ENCODE measurements at regions not wholly inside any gene's neighbourhood (a gene's known extent, or its start where the extent isn't known, plus 50 kb on each side); places are given as distances from the start of the nearest gene placed in this dataset.

DNA sequence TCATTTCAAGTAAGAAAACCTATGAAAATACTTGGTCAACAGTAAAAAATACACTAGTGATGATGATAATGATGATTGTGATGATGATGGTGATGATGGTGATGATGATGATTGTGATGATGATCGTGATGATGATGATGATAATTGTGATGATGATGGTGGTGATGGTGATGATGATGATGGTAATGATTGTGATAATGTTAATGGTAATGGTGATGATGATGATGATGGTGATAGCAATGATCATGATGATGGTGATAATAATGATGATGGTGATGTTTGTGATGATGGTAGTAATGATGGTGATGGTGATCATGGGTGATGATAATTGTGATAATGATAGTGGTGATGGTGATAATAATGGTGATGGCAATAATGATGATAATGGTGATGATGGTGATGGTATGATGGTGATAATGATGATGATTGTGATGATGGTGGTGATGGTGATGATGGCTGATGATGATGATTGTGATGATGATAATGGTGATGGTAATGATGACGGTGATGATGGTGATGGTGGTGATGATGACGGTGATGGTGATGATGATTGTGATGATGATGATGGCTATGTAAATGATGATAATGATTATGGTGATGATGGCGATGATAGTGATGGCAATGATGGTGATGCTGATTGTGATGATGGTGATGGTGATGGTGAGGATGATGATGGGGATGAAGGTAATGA is 62.1 kb downstream of the VCX3A start:
- H3K9ac ChIP-seq (ENCODE audit: low read depth, low read length), result no peak overlapping the region
- H3K4me1 ChIP-seq (ENCODE audit: insufficient read depth, low read length), result no peaks in the 10 kb centered on the region
- no peaks in the 10 kb centered on the region for H3K36me3 ChIP-seq (ENCODE audit: insufficient read depth, low read length)
- no peaks in the 10 kb centered on the region for H3K9me3 ChIP-seq (ENCODE audit: control insufficient read depth, insufficient read depth, low read length)

DNA sequence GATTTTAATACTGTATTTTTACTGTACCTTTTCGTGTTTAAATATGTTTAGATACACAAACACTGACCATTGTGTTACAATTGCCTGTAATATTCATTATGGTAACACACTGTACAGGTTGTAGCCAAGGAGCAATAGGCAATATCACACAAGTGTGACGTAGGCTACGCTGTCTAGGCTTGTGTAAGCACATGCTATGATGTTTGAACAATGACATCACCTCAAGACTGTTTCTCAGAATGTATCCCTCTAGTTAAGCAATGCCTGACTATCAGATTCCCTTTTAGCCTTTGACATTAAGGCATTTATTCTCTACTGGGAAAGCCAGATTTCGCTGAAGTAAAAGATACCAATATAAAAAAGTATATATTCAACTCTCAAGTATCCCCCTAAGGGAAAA is 66.2 kb downstream of the VCX3A start:
- no peak overlapping the region for H3K9ac ChIP-seq (ENCODE audit: low read depth, low read length)
- no peaks in the 10 kb centered on the region for H3K9me3 ChIP-seq (ENCODE audit: control insufficient read depth, insufficient read depth, low read length)
- H3K36me3 ChIP-seq (ENCODE audit: insufficient read depth, low read length), result no peaks in the 10 kb centered on the region

DNA sequence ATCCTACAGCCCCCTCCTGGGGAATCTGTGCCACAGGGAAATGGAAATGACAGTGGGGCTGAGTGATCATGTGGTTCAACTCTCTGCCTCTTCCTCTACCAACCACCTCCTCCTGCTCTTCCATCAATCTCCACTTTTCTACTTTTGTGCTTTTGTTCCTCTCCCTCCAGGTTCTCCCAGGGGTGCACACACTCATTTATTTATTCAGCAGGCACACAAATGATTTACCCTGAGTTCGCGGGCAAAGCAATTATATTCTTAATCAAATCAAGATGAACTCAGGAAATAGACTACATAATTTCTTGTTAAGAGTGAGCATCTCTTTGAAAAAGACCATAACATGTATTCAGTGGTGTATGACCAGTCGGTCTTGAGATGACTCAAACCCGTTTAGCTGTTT is 69.2 kb downstream of the VCX3A start:
- no peak overlapping the region for H3K9ac ChIP-seq (ENCODE audit: low read depth, low read length)
- no peaks in the 10 kb centered on the region for H3K9me3 ChIP-seq (ENCODE audit: control insufficient read depth, insufficient read depth, low read length)
- H3K4me1 ChIP-seq (ENCODE audit: insufficient read depth, low read length), result peaks cover 13% of the 10 kb centered on the region
- no peaks in the 10 kb centered on the region for H3K36me3 ChIP-seq (ENCODE audit: insufficient read depth, low read length)

More for the DNA sequence above, 66.2 kb downstream of the VCX3A start:
- H3K4me1 ChIP-seq (ENCODE audit: insufficient read depth, low read length), result no peaks in the 10 kb centered on the region

DNA sequence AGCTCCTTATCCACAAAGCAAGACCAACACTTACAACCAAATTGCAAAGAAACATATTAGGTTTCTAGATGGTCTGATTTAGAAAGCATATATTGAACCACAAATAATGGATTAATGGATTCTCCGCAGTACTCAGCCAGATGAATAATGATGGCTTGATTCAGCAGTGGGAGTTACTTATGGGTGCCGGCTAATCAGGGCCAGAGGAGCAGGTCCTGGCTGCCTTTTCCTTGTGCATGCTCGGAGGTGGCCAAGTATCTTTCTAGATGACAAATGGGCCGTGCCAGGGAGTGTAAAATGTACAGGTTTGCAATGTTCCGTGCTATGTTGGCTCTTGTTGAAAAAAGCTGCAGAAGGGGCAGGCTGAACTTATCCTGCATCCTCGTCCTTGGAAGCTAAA is 70.2 kb downstream of the VCX3A start:
- Histone ChIP-seq H3K9ac (ENCODE audit: low read depth, low read length) (no peak overlapping the region), H3K9me3 (ENCODE audit: control insufficient read depth, insufficient read depth, low read length) (0 out of 2 replicates have a peak, but pooled peaks cover under 1% of the 10 kb centered on the region), H3K36me3 (ENCODE audit: insufficient read depth, low read length) (no peaks in the 10 kb centered on the region), H3K4me1 (ENCODE audit: insufficient read depth, low read length) (peaks cover 13% of the 10 kb centered on the region)

DNA sequence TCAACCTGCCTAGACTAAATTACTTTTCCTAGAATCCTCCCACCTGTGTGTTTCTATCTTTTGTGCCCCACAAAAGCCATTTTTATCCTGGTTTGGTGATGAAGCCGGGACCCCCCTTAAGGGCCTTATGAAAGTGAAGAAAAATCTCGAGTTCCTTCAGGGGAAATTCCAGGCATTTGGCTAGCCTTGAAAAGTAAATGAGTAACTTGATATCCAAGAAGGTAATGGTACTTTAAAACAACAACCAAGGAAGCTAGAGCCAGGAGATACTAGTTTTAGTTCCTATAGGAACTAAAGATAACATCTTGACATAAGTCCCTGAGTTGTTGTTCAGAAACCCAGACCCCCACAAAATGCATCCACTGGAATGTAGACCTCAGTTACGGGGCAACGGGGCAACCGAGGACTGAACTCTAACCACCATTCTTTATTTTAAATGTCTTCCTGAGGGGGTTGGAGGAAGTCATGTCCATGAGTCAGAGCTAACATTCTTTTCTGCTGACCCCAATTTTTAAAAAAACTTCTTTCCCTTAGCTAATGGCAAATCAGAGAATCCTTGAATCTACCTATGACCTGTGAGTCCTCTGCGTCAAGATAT is 73.9 kb downstream of the VCX3A start:
- no peak overlapping the region for H3K9ac ChIP-seq (ENCODE audit: low read depth, low read length)
- H3K36me3 ChIP-seq (ENCODE audit: insufficient read depth, low read length), result no peaks in the 10 kb centered on the region
- peaks cover 13% of the 10 kb centered on the region for H3K4me1 ChIP-seq (ENCODE audit: insufficient read depth, low read length)
- peaks cover 2% of the 10 kb centered on the region; the same call in 1 of the 2 replicates for H3K9me3 ChIP-seq (ENCODE audit: control insufficient read depth, insufficient read depth, low read length)

DNA sequence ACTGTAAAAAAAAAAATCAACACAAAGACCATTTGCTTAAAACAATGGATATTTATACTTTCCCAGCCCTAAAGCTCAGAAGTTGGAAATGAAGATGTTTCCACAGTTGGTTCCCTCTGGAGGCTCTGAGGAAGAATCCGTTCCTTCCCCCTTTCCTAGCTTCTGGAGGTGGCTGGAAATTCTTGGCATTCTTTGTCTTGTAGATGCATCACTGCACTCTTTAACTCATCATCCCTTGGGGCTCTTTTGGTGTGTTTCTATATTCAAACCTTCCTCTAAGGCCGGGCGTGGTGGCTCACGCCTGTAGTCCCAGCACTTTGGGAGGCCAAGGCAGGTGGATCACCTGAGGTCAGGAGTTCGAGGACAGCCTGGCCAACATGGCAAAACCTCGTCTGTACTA is 78.7 kb downstream of the VCX3A start:
- H3K9ac ChIP-seq (ENCODE audit: low read depth, low read length), result no peak overlapping the region
- H3K4me1 ChIP-seq (ENCODE audit: insufficient read depth, low read length), result no peaks in the 10 kb centered on the region
- H3K36me3 ChIP-seq (ENCODE audit: insufficient read depth, low read length), result no peaks in the 10 kb centered on the region
- peaks cover 2% of the 10 kb centered on the region; the same call in 1 of the 2 replicates for H3K9me3 ChIP-seq (ENCODE audit: control insufficient read depth, insufficient read depth, low read length)

DNA sequence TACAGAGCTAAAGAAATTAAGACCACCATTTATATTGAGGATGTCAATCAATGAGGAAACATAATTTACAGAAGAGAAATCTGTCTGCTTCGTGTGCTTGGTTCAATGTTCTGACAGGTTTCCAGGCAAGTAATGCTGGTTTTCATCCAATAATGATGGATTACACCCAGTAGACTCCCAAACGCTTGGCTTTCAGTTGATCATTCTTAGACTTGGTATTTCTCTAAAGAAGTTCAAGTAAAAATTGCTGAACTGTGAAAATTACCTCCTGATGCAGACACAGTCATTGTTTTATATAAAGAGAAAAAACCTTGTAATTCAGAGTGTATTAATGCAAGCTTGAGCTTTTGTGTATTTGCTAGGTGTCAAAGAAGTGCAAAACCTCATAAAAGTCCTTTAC is 85.0 kb downstream of the VCX3A start:
- Histone ChIP-seq H3K9ac (ENCODE audit: low read depth, low read length) (no peak overlapping the region), H3K4me1 (ENCODE audit: insufficient read depth, low read length) (peaks cover 6% of the 10 kb centered on the region; the same call in 1 of the 2 replicates), H3K9me3 (ENCODE audit: control insufficient read depth, insufficient read depth, low read length) (peaks cover 3% of the 10 kb centered on the region; the same call in 1 of the 2 replicates), H3K36me3 (ENCODE audit: insufficient read depth, low read length) (no peaks in the 10 kb centered on the region)

DNA sequence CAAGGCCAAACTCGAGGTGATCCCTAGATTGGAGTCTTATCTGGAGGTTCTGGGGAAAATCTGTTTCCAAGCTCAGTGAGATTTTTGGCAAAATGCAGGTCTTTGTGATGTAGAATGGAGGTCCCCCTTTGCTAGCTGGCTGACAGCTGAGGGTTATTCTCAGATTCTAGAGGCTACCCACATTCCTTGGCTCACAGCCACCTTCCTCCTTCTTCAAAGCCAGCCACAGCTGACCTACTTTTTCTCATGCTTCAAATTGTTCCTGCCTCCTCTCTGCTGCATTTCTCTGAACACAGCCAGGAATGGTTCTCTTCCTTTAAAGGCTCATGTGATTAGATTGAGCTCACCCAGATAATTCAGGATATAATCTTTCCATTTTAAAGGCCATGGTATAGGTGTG is 86.9 kb downstream of the VCX3A start:
- peaks cover 6% of the 10 kb centered on the region; the same call in 1 of the 2 replicates for H3K4me1 ChIP-seq (ENCODE audit: insufficient read depth, low read length)
- peaks cover 3% of the 10 kb centered on the region; the same call in 1 of the 2 replicates for H3K9me3 ChIP-seq (ENCODE audit: control insufficient read depth, insufficient read depth, low read length)
- H3K36me3 ChIP-seq (ENCODE audit: insufficient read depth, low read length), result no peaks in the 10 kb centered on the region
- H3K9ac ChIP-seq (ENCODE audit: low read depth, low read length), result no peak overlapping the region

DNA sequence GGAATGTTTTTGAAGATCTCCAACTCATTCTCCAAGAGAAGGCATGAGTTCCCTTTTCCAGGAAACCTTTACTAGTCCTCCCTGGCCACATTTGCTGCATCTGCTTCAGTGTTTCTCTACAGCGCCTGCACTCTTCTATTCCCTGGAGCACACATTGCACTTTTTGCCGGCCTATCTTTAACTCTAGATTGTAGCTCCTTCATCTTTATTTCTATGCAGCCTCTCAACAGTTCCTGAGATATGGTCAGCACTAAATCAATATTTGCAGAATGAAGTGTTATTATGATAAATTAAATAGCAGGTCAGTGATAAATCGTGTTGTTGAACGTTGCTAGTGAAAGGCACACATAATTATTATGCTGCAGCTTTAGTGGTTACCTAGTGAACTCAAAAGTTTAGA is 88.3 kb downstream of the VCX3A start:
- Histone ChIP-seq H3K9ac (ENCODE audit: low read depth, low read length) (no peak overlapping the region), H3K9me3 (ENCODE audit: control insufficient read depth, insufficient read depth, low read length) (peaks cover 3% of the 10 kb centered on the region; the same call in 1 of the 2 replicates), H3K36me3 (ENCODE audit: insufficient read depth, low read length) (no peaks in the 10 kb centered on the region), H3K4me1 (ENCODE audit: insufficient read depth, low read length) (peaks cover 6% of the 10 kb centered on the region; the same call in 1 of the 2 replicates)

DNA sequence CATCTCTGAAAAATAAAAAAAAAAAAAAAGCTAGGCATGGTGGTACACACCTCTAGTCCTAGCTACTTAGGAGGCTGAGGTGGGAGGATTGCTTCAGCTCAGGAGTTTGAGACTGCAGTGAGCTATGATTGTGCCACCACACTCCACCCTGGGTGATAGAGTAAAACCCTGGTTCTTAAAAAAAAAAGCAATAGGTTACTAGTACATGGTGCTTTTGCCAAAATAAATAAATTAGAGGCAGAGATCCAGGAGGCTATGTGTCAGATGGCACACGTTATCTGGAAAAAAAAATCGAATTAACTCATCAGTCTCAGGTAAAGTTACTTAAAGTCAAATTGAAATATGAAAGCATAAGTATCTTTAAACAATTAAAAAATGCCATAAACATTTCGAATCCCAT is 94.3 kb downstream of the VCX3A start:
- no peaks in the 10 kb centered on the region for H3K4me1 ChIP-seq (ENCODE audit: insufficient read depth, low read length)
- H3K9me3 ChIP-seq (ENCODE audit: control insufficient read depth, insufficient read depth, low read length), result no peaks in the 10 kb centered on the region
- no peaks in the 10 kb centered on the region for H3K36me3 ChIP-seq (ENCODE audit: insufficient read depth, low read length)
- H3K9ac ChIP-seq (ENCODE audit: low read depth, low read length), result no peak overlapping the region

DNA sequence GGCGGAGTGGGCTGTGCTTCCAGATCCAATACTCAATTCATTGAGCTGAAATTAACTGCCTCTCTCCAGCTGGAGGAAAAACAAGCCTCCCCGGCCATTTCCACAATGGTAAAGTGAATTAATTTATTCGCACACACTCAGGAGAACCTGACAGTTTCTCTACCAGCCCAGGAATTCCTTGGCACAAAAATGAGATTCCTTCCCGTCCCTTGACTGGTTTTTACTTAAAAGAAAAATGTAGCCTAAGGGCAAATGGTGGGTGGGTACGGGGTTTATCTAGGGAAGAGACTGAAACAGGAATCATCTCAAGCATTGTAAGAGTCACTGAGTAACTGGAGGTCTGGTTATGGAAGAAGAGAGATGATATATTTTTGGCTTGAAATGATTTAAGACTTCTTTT is 102.7 kb downstream of the VCX3A start:
- Histone ChIP-seq H3K9ac (ENCODE audit: low read depth, low read length) (no peak overlapping the region), H3K9me3 (ENCODE audit: control insufficient read depth, insufficient read depth, low read length) (no peaks in the 10 kb centered on the region), H3K4me1 (ENCODE audit: insufficient read depth, low read length) (peaks cover 3% of the 10 kb centered on the region; the same call in 1 of the 2 replicates)

DNA sequence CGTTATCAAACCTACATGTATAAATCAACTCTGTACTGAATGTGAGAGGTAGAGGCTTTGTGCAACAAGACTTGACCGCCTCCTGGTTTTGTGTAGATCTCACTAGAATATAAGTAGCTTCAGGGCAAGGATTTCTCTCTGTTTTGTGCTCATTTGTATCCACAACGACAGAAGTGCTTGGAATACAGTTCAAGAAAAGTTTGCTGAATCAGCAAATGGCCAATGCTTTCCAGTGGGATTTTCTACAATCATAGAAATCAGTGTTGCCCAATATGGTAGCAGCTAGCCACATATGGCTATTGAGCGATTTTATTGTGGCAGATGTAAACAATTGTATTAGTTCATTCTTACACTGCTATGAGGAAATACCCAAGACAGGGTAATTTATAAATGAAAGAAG is 127.4 kb downstream of the VCX3A start:
- Histone ChIP-seq H3K9me3 (ENCODE audit: control insufficient read depth, insufficient read depth, low read length) (no peaks in the 10 kb centered on the region), H3K4me1 (ENCODE audit: insufficient read depth, low read length) (no peaks in the 10 kb centered on the region), H3K36me3 (ENCODE audit: insufficient read depth, low read length) (no peaks in the 10 kb centered on the region), H3K9ac (ENCODE audit: low read depth, low read length) (no peak overlapping the region)

More for the DNA sequence above, 102.7 kb downstream of the VCX3A start:
- H3K36me3 ChIP-seq (ENCODE audit: insufficient read depth, low read length), result no peaks in the 10 kb centered on the region

DNA sequence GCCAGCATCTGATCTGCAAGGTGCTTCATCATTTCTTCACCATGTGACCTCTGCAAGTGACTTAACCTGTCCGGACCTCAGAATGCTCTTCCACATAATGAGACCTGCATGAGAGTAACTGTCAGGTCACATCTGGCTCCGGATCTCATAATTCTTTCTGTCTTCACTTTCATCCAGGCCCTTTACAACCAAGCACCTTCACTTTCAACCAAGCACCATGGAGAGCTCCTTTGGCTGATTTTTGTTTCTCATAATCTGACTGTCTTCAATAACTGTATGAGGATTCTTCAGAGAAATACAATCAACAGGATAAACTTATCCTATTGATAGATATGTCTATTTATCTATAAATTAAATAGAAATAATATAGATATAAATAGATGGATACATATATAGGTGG is 148.1 kb downstream of the VCX3A start:
- H3K36me3 ChIP-seq (ENCODE audit: insufficient read depth, low read length), result no peaks in the 10 kb centered on the region
- no peak overlapping the region for H3K9ac ChIP-seq (ENCODE audit: low read depth, low read length)
- peaks cover 12% of the 10 kb centered on the region; the same call in 1 of the 2 replicates for H3K4me1 ChIP-seq (ENCODE audit: insufficient read depth, low read length)
- no peaks in the 10 kb centered on the region for H3K9me3 ChIP-seq (ENCODE audit: control insufficient read depth, insufficient read depth, low read length)

DNA sequence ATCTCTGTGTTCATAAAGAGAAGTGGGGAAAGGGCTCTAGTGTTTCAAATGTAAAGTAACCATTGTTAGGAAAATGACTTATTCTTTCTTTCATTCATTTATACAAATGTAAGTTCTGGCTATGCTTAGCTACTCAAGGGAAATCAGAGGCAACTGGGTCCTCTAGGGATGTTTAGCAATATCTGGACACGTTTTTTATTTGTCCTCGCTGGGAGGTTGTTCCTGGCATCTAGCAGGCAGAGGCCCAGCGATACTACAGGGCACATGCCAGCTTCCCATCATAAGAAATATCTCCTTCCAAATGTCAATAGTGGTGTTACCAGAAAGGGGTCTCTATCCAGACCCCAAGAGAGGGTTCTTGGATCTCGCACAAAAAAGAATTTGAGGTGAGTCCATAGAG is 150.0 kb downstream of the VCX3A start:
- H3K4me1 ChIP-seq (ENCODE audit: insufficient read depth, low read length), result peaks cover 12% of the 10 kb centered on the region; the same call in 1 of the 2 replicates
- no peaks in the 10 kb centered on the region for H3K9me3 ChIP-seq (ENCODE audit: control insufficient read depth, insufficient read depth, low read length)
- no peaks in the 10 kb centered on the region; the same call in 1 of the 2 replicates for H3K36me3 ChIP-seq (ENCODE audit: insufficient read depth, low read length)
- H3K9ac ChIP-seq (ENCODE audit: low read depth, low read length), result no peak overlapping the region

DNA sequence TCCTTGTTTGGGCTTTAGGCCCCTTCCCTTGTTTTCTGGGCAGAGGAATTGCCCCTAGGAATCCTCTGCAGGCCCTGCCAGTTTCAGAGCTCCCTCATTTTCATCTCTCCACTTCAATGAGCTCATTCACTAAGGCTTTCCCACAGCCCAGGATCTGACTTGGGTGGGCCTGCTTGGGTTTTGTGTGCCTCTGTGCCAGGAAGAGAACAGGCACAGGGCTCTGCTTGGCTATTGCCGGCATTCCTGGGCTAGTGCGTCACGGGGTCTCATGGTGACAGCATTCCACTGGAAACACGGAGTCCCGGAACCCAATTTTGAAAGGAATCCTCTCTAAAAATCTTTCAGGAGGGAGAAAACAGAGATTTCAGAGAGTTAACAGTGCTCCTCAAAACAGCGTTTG is 150.5 kb downstream of the VCX3A start:
- Histone ChIP-seq H3K9me3 (ENCODE audit: control insufficient read depth, insufficient read depth, low read length) (no peaks in the 10 kb centered on the region), H3K9ac (ENCODE audit: low read depth, low read length) (no peak overlapping the region), H3K36me3 (ENCODE audit: insufficient read depth, low read length) (no peaks in the 10 kb centered on the region; the same call in 1 of the 2 replicates), H3K4me1 (ENCODE audit: insufficient read depth, low read length) (peaks cover 12% of the 10 kb centered on the region; the same call in 1 of the 2 replicates)
